Activated CD4-positive, alpha-beta T cell treated with anti-CD3 and anti-CD28 coated beads, Interleukin-2, amount 50 U/mL, for 1 hour (primary cell): ENCODE measurements at regions not wholly inside any gene's neighbourhood (a gene's known extent, or its start where the extent isn't known, plus 50 kb on each side); places are given as distances from the start of the nearest gene placed in this dataset.

Experiments used
- DNase-seq: peaks from one replicate; pipeline ENCODE4 v3.0.0-alpha.2; 2020

- DNase-seq: no peak
These were observed 58.7 kb upstream of the MLN start for GRCh38 chr6:33862536-33862935.

- DNase-seq: no peak
These were observed 57.9 kb upstream of the MLN start for GRCh38 chr6:33861722-33862121.

DNA sequence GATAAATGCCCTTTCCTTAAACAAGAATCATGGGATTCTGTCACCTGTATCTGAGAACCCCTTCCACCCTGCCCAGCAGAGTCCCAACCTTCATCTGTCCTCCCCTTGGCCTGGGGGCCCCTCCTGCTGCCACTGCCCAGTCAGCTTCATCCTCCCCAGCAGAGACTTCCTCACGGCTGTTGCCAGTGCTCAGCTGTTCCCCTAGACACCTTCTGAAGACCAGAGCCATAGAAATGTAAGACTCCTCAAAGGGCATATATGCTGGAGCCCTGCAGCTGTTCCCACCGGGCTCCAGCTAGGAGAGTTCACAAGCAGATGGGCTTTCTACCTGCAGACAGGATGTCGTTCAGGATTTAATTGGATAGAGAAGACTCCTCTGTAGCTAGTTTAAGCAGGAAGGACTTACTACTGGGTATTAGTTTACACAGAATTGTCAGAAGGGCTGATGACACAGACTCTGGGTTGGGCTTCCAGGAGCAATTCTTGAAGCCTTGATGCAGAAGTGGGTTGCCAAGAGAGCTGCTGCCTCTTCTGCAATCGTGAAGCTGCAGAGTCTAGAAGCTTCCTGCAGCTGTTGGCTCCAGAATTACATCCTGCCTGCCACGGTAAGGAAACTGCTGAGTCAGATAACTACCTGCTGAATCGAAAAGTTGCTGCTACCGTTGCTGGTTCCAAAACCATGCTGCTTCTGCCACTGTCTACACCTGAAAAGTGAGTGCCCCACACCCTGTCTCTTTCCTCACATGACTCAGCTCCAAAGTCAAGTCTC lies 57.1 kb upstream of the MLN start:
- peak; percentile 8 for DNase-seq

GRCh38 chr6:33860006-33860405 lies 56.2 kb upstream of the MLN start:
- no peak for DNase-seq

DNA sequence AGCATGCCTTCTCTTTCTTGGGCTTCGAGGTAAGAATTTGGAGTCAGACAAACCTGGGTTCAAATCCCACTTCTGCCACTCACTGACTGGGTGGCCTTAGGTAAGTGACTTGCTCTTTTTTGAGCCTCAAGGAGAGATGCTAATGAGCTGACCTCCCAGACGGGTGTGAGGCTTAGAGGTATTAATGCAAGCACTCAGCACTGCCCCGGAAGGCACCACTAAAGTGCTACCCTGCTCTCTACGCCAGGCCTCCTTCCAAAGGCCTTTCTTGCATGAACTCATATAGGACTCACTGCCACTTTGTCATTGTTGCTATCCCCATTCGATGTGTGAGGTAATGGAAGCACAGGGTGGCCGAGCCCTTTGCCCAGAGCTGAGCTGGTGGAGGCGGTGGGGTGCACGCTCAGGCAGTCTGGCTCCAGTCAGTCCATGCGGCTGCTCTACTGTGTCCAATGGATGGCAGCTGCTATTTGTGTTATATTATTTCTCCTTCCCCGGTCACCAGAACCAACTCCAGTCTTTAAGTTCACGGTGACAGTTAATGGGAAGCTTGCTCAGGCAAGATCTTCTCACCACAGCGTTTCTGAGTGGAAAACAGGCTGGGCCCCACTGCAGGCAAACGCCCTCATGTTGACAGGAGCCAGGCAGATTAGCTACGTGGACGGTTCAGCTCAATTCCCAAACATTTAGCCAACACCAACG lies 55.2 kb upstream of the MLN start:
- DNase-seq: no peak

DNA sequence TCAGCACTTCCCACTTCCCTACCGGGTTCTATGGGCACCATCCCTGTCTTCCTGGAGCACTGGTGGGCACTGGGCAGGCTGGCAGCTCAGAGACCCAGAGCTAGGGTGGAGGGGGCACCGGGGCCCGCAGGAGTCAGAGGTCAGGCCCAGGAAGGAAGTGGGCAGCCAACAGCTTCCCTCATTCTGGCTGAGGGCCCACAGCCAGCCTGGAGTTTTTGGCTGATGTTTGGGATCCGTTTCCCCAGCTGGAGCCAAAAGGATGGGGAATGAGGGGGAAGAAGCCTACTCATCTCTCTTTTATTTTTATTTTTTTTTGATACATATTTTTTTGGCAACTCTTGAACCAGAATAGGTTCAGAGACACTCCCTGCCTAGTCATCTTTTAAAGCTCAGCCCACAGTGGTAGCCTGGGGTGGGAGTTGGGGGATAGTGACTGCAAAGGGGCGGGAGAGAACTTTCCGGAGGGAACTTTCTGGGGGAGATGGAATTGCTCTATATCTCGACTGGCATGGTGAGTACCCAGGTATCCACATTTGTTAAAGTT lies 54.2 kb upstream of the MLN start:
- no peak for DNase-seq

DNA sequence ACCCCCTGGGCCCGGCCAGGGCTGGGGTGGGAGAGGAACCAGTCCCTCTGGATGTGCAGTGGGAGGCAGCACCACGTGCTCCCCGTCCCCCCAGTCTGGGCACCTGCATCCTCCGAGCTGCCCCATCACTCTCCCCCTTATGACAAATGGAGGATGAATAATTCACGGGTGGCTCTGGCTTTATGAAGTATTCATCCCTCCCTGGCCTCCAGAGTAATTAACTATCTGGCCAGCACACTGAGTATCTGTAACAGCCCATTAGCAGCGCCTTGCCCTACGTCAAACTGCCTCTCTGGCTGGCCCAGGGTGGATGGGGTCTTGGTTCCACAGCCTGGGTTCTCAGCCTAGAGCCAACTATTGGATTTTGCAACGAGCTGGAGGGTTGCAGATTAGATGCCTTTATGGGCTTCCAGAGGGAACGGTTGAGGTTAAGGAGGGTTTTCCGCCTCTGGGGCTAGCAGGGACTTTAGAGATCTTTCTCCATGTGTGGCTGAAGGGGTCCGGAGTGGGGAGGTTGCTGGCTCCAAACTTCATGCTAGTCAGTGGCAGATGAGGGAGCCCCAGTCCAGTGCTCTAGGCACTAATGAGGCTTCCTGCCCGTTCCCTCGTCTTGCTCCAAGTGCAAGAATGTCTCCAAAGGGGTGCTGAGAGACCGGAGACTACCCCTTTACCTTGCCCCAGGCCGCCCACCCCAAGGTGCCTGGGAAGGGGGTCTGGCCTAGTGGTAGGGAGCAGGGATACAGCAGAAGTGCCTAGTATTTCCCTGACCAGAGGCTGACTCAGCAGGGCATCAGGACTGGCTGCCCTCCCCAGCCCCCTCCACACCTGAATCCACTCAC lies 53.5 kb upstream of the MLN start:
- DNase-seq: no peak

GRCh38 chr6:33856655-33857054 lies 52.9 kb upstream of the MLN start:
- DNase-seq: peak; percentile 54

DNA sequence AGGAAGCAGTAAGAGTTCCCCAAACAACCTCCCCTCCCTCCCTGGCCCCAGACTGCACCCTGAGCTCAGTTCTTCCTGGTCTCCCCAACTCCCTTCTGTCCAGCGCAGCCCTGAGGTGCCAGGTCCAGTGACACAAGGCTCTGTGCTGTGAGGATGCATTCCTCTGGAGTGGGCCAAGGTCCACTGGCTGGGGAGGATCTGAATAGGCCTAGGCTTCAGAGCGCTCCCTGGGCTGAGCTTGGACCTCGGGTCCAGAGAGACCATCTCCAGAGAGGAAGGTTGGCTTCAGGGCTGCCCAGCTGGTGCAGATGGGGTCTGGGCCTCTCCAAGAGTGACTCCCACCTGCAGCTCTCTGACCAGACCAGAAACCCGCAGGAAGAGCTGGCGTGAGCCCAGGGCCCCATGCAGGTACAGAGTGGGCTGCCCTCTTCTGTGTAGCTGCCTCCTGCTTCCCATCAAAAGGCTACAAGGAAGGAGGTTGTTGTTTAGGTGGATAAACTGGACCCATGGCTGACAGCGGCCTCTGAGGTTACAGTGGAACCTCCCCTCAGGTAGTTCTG lies 52.3 kb upstream of the MLN start:
- DNase-seq: no peak

- DNase-seq: no peak
These were observed 50.8 kb upstream of the MLN start for GRCh38 chr6:33854572-33855030.

GRCh38 chr6:33853736-33854135 lies 49.9 kb upstream of the MLN start:
- DNase-seq: no peak
